WERI-Rb-1 (cell line): ENCODE measurements at regions not wholly inside any gene's neighbourhood (a gene's known extent, or its start where the extent isn't known, plus 50 kb on each side); places are given as distances from the start of the nearest gene placed in this dataset.

Experiments
- DNase-seq: peaks from one replicate; pipeline ENCODE4 v3.0.0-alpha.2; 2020
- H3K27ac ChIP-seq: fragments of 250-450 bp; sonication (Bioruptor Pico); 2 replicates; pipeline ENCODE4 v1.5.1; 2020; ENCODE audit warnings: mild to moderate bottlenecking, moderate library complexity
- H3K27me3 ChIP-seq: fragments of 250-450 bp; sonication (Bioruptor Pico); 2 replicates; pipeline ENCODE4 v1.5.1; 2021; ENCODE audit warnings: mild to moderate bottlenecking, low read depth, moderate library complexity; ENCODE audit not compliant: insufficient read depth, severe bottlenecking
- H3K36me3 ChIP-seq: fragments of 250-450 bp; sonication (Bioruptor Pico); 2 replicates; pipeline ENCODE4 v1.5.1; 2020; ENCODE audit warnings: mild to moderate bottlenecking, moderate library complexity
- H3K4me3 ChIP-seq: 2 replicates; pipeline ENCODE4 v1.5.1; 2011; ENCODE audit warnings: low read depth, mild to moderate bottlenecking, control low read depth, low read length
- H3K9me3 ChIP-seq: fragments of 250-450 bp; sonication (Bioruptor Pico); 2 replicates; pipeline ENCODE4 v1.5.1; 2021; ENCODE audit warnings: mild to moderate bottlenecking, moderate library complexity; ENCODE audit not compliant: severe bottlenecking
- CTCF ChIP-seq: IDR thresholded peaks from 2 replicates; pipeline ENCODE4 v1.5.1; 2011; ENCODE audit warnings: low read depth, mild to moderate bottlenecking, control low read depth, inconsistent platforms, low read length

DNA sequence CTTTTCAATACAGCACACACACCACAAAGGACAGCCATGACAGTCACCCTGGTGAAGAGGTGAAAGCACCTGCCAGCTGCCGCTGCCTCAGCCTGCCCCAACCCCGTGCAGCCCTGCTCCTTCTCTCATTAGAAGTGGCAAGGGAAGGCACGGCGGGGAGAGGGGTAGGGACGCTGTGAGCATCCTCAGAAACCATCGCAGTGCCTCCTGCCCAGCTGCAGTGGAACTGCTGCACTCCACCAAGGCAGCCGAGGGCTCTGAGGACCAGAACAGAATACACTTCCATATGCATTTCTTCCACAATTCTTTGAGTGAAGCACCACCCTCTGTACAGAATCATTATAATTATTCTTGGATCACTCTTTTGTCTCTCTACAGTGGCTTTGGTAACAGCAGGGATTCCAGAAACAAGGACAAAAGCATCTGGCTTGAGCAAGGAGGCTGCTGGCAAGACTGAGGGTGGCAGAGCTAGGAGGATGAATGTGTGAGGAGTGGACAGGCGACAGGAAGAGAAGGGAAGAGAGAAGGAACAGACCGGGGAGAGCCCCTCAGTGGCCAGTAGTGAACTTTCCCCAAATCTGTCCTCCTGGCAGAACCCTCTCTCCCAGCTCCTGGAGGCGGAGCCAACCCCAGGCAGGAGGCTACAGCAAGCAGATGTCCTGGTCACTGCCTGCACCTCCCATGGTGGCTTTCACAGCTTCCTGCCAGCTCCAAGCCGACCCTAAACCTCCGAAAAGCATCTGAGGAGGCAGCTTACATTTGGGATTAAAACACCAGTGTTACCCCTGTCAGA, 73.2 kb downstream of the MTNR1A start:
- DNase-seq, result no peak
- Histone ChIP-seq H3K27me3 (peaks cover 75% of the 10 kb centered on the region), H3K4me3 (no peak overlapping the region)

GRCh38 chr4:186475202-186475601, 80.2 kb downstream of the MTNR1A start:
- peaks cover 62% of the 10 kb centered on the region for H3K27me3 ChIP-seq
- H3K27ac ChIP-seq, result no peak overlapping the region
- no peak for TF ChIP-seq CTCF
- no peak for DNase-seq
- H3K4me3 ChIP-seq, result no peak overlapping the region
- no peaks in the 10 kb centered on the region for H3K36me3 ChIP-seq
- no peaks in the 10 kb centered on the region for H3K9me3 ChIP-seq

More for the DNA sequence above, 73.2 kb downstream of the MTNR1A start:
- no peak overlapping the region for H3K27ac ChIP-seq
- no peaks in the 10 kb centered on the region for H3K36me3 ChIP-seq
- H3K9me3 ChIP-seq, result no peaks in the 10 kb centered on the region
- TF ChIP-seq CTCF, result no peak

GRCh38 chr4:186473933-186474332, 81.4 kb downstream of the MTNR1A start:
- H3K9me3 ChIP-seq, result no peaks in the 10 kb centered on the region
- H3K4me3 ChIP-seq, result no peak overlapping the region
- no peak for TF ChIP-seq CTCF
- no peak for DNase-seq
- peaks cover 59% of the 10 kb centered on the region for H3K27me3 ChIP-seq
- H3K27ac ChIP-seq, result no peak overlapping the region
- H3K36me3 ChIP-seq, result no peaks in the 10 kb centered on the region

DNA sequence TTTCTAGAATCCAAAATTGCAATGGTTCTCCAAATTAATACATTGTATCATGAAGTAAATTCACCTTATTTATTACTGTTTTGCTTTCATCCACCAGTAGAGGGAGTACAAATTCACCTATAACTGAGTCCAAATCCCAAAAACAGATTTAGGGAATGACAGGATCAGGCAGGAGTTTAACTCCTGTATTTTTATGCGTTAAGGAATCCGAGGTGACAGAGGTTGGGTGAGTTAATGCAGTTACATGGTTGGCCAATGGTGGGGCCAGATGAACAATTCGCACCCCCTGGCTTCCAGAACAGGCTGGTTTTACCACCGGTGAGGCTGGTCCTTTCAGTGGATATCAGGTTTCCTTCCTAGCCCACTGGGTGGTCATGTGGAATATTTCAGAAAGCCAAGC, 82.4 kb downstream of the MTNR1A start:
- peak; percentile 26; the same call in 1 of the 2 replicates for TF ChIP-seq CTCF
- Histone ChIP-seq H3K27me3 (peaks cover 67% of the 10 kb centered on the region), H3K9me3 (no peaks in the 10 kb centered on the region), H3K4me3 (no peak overlapping the region), H3K27ac (no peak overlapping the region), H3K36me3 (no peaks in the 10 kb centered on the region)
- no peak for DNase-seq

DNA sequence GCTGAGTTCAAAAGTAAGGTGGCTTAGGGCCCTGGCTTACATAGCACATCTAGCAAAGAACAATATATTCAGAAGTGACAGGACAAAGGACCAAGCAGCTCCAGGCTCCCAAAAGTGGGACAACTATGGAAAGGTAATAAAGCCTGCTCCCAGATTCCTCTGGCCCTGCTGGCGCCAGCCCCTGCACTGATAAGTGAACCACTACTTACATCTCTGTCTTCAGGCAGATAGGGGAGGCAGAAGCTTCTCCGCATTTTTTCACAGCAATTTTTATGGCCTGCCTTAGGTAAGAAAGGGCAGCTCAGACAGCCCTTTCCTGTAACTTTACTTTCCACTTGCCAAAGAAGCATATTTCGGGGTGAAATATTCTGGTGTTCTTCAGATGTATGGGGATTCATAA, 83.9 kb downstream of the MTNR1A start:
- DNase-seq, result no peak
- H3K9me3 ChIP-seq, result no peaks in the 10 kb centered on the region
- H3K36me3 ChIP-seq, result no peaks in the 10 kb centered on the region
- H3K27ac ChIP-seq, result no peak overlapping the region
- no peak for TF ChIP-seq CTCF
- H3K27me3 ChIP-seq, result peaks cover 82% of the 10 kb centered on the region
- H3K4me3 ChIP-seq, result no peak overlapping the region

- Histone ChIP-seq H3K27ac (no peak overlapping the region), H3K4me3 (no peak overlapping the region), H3K36me3 (no peaks in the 10 kb centered on the region), H3K27me3 (peaks cover 96% of the 10 kb centered on the region), H3K9me3 (peaks cover 3% of the 10 kb centered on the region)
- DNase-seq, result no peak
- no peak for TF ChIP-seq CTCF
These were observed 97.3 kb downstream of the MTNR1A start for GRCh38 chr4:186458050-186458449.
